OCI-LY7 (cell line): ENCODE measurements at regions not wholly inside any gene's neighbourhood (a gene's known extent, or its start where the extent isn't known, plus 50 kb on each side); places are given as distances from the start of the nearest gene placed in this dataset.

ENCODE experiments used
- CTCF ChIP-seq: fragments of 200-600 bp; sonication (generic); conservative IDR thresholded peaks from 2 replicates; pipeline ENCODE4 v1.5.1; 2014; ENCODE audit warnings: mild to moderate bottlenecking, antibody characterized with exemption, low read length, moderate library complexity, mixed read lengths
- EZH2phosphoT487 ChIP-seq: fragments of 200-600 bp; sonication (generic); IDR thresholded peaks from 2 replicates; pipeline ENCODE4 v1.6.1; 2018; ENCODE audit warnings: low read depth, borderline replicate concordance, mild to moderate bottlenecking, mixed run types, antibody characterized with exemption, low read length, moderate library complexity, mixed read lengths

DNA sequence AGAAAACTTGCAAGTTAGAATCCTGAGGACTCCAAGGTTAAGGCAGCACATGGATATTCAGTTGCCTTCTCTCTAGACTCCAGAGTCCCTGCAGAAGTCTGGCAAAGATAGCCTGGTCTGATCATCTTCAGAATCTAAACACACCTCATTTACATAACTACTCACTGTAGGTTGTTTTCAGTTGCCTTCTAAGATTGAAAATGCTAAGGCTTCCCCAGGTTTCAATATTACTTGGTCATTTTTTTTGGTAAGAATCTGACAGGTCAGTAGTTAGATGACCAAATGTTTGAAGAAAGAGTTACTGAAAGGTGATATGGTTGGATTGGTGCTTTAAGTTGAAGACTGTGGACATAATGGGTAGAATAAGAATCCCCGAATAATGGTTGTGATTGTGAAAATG lies 205.4 kb upstream of the KCNJ16 start:
- no peak for TF ChIP-seq CTCF
- TF ChIP-seq EZH2phosphoT487 = no peak
